ENCODE measurements at regions not wholly inside any gene's neighbourhood (a gene's known extent, or its start where the extent isn't known, plus 50 kb on each side); places are given as distances from the start of the nearest gene placed in this dataset.

DNA sequence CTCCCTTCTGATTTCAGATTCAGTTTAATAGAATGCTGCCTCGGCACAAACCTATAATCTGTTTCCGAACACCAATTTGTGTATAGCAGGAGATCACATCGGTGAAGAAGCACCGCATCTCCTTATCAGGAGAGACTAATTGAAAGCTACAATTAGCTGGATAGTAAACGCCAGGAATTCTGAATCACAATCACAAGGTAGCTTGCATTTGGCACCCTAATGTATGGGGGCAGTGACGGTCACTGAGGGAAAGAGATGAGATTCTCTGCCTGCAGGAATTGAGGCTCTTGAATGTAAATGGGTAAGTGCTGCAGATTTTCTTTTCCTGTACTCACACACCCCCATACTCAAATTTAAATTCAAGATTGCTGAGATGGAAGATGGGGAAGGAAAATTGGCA is 373.6 kb upstream of the ZNF608 start:
- no peaks in the 10 kb centered on the region for H3K9me3 Mint-ChIP-seq (ENCODE audit: unreplicated experiment)
- H3K4me3 Mint-ChIP-seq (ENCODE audit: unreplicated experiment) = no peak overlapping the region
- no peaks in the 10 kb centered on the region for H3K36me3 Mint-ChIP-seq (ENCODE audit: unreplicated experiment)
- no peak for DNase-seq
- TF ChIP-seq, protein P1, sequence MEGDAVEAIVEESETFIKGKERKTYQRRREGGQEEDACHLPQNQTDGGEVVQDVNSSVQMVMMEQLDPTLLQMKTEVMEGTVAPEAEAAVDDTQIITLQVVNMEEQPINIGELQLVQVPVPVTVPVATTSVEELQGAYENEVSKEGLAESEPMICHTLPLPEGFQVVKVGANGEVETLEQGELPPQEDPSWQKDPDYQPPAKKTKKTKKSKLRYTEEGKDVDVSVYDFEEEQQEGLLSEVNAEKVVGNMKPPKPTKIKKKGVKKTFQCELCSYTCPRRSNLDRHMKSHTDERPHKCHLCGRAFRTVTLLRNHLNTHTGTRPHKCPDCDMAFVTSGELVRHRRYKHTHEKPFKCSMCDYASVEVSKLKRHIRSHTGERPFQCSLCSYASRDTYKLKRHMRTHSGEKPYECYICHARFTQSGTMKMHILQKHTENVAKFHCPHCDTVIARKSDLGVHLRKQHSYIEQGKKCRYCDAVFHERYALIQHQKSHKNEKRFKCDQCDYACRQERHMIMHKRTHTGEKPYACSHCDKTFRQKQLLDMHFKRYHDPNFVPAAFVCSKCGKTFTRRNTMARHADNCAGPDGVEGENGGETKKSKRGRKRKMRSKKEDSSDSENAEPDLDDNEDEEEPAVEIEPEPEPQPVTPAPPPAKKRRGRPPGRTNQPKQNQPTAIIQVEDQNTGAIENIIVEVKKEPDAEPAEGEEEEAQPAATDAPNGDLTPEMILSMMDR (IDR thresholded peaks at IDR 0.05; ENCODE audit: partially characterized antibody, unreplicated experiment) = no peak
- H3K27me3 Mint-ChIP-seq (ENCODE audit: unreplicated experiment) = no peaks in the 10 kb centered on the region
- no peak overlapping the region for H3K27ac Mint-ChIP-seq (ENCODE audit: unreplicated experiment)
- peaks cover 6% of the 10 kb centered on the region for H3K4me1 Mint-ChIP-seq (ENCODE audit: low read depth, unreplicated experiment)

DNA sequence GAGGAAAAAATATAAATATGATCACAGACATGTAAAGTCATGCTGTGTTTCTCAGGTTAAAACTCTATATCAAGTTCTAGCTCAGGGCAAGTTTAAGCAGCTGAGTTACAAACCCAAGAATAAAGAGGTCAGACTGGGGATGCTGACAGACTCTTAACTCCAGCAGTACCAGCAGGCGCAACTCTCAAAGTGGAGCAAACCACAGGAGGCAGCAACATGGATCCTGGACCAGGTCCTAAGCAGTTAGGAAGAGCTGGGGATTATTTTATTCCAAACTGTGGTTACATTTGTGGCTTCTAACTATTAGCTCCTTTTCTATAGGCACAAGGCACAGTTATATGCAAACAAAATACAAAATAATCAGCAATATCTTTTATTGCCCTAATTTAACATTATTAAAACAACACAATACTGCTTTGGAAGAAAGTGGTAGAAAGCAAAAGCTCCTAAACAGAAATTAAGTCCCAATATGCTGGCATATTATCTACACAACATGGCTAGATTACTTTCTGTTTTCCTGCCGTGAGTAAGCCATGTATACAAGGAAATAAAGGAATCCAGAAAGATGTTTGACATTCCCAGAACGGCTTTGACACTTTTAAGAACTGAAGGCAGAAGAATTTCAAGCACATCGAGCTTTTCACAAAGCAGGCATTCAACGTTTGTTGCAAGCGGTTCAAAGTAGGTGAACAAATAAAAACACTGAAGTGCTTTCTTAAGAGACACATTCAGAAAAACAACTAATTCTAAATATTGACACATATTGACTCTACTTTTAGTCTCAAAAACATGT is 378.8 kb upstream of the ZNF608 start:
- Mint-ChIP-seq H3K4me1 (ENCODE audit: low read depth, unreplicated experiment) (no peaks in the 10 kb centered on the region), H3K4me3 (ENCODE audit: unreplicated experiment) (no peak overlapping the region), H3K27ac (ENCODE audit: unreplicated experiment) (no peak overlapping the region), H3K9me3 (ENCODE audit: unreplicated experiment) (no peaks in the 10 kb centered on the region), H3K27me3 (ENCODE audit: unreplicated experiment) (no peaks in the 10 kb centered on the region), H3K36me3 (ENCODE audit: unreplicated experiment) (no peaks in the 10 kb centered on the region)
- no peak for DNase-seq
- TF ChIP-seq, protein P1 (IDR thresholded peaks at IDR 0.05; ENCODE audit: partially characterized antibody, unreplicated experiment) = no peak

DNA sequence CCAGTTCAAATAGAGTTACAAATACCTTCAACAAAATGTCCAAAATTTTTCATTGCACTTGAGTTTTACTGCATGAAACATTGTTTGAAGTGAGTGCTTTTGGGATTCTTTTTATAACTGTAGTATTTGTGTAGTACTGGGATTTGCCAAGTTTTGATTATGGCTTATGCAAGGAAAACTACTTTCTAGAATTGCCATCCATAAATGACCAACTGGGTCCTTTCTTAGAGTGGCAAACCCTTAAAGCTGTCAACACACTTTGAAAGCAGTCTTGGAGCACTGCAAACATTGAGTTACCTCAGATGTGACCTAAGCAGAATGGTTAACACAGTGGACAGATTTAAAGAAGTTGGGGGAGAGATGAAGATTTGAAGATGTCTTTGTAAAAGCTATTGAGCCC is 379.6 kb upstream of the ZNF608 start:
- no peaks in the 10 kb centered on the region for H3K36me3 Mint-ChIP-seq (ENCODE audit: unreplicated experiment)
- TF ChIP-seq, protein P1 (IDR thresholded peaks at IDR 0.05; ENCODE audit: partially characterized antibody, unreplicated experiment) = no peak
- no peak overlapping the region for H3K4me3 Mint-ChIP-seq (ENCODE audit: unreplicated experiment)
- H3K9me3 Mint-ChIP-seq (ENCODE audit: unreplicated experiment) = no peaks in the 10 kb centered on the region
- no peaks in the 10 kb centered on the region for H3K4me1 Mint-ChIP-seq (ENCODE audit: low read depth, unreplicated experiment)
- H3K27ac Mint-ChIP-seq (ENCODE audit: unreplicated experiment) = no peak overlapping the region
- no peak for DNase-seq
- no peaks in the 10 kb centered on the region for H3K27me3 Mint-ChIP-seq (ENCODE audit: unreplicated experiment)

DNA sequence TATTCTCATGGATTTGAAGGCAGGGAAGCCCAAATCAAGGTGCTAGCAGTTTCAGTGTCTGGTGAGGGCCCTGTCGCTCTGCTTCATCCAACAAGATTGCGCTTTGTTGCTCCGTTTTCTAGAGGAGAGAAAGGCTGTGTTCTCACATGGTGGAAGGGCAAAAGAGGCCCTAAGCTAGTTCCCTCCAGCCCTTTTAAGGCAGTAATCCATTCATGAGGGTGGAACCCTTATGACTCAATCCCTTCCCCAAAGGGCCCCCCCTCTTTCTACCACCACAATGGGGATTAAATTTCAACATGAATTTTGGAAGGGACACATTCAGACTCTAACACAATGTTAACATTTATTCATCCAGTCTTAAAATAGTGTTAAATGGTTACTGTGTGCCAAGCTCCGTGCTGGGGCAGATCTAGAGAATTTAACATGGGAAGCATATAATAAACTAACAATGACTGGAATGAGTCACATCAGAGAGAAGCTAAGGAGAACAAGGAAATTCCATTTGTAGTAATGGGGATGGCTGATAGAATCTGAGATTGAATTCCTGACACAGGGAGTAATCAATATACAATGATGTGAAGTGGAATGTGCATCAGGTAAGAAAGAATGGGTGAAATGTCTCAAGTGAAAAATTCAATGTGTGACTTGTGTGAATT is 382.8 kb upstream of the ZNF608 start:
- TF ChIP-seq, protein P1 (IDR thresholded peaks at IDR 0.05; ENCODE audit: partially characterized antibody, unreplicated experiment) = no peak
- H3K27me3 Mint-ChIP-seq (ENCODE audit: unreplicated experiment) = no peaks in the 10 kb centered on the region
- no peaks in the 10 kb centered on the region for H3K9me3 Mint-ChIP-seq (ENCODE audit: unreplicated experiment)
- no peaks in the 10 kb centered on the region for H3K4me1 Mint-ChIP-seq (ENCODE audit: low read depth, unreplicated experiment)
- no peak for DNase-seq
- no peak overlapping the region for H3K4me3 Mint-ChIP-seq (ENCODE audit: unreplicated experiment)
- no peaks in the 10 kb centered on the region for H3K36me3 Mint-ChIP-seq (ENCODE audit: unreplicated experiment)
- no peak overlapping the region for H3K27ac Mint-ChIP-seq (ENCODE audit: unreplicated experiment)

DNA sequence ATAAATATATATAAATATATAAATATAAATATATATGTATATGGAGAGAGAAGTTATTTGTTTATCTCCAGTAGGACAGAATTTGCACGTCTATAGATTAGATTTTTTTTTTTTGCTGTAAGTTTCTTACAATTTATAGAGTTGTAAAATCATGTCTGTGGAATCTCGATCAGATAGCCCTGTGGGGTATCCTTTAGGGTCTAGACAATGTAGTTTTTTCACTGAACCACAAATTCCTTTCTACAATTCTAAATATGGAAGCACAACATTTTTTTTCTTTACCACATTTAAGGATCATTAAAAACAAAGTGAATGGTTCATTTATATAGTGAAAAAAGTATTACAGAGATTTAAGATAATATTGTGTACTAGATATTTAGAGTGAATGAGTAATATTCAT is 384.2 kb upstream of the ZNF608 start:
- Mint-ChIP-seq H3K36me3 (ENCODE audit: unreplicated experiment) (no peaks in the 10 kb centered on the region), H3K27ac (ENCODE audit: unreplicated experiment) (no peak overlapping the region), H3K27me3 (ENCODE audit: unreplicated experiment) (no peaks in the 10 kb centered on the region), H3K9me3 (ENCODE audit: unreplicated experiment) (no peaks in the 10 kb centered on the region), H3K4me3 (ENCODE audit: unreplicated experiment) (no peak overlapping the region), H3K4me1 (ENCODE audit: low read depth, unreplicated experiment) (no peaks in the 10 kb centered on the region)
- TF ChIP-seq, protein P1 (IDR thresholded peaks at IDR 0.05; ENCODE audit: partially characterized antibody, unreplicated experiment) = no peak
- DNase-seq = no peak

All from glutamatergic neuron (in vitro differentiated cells).